ENCODE measurements at regions not wholly inside any gene's neighbourhood (a gene's known extent, or its start where the extent isn't known, plus 50 kb on each side); places are given as distances from the start of the nearest gene placed in this dataset.

DNA sequence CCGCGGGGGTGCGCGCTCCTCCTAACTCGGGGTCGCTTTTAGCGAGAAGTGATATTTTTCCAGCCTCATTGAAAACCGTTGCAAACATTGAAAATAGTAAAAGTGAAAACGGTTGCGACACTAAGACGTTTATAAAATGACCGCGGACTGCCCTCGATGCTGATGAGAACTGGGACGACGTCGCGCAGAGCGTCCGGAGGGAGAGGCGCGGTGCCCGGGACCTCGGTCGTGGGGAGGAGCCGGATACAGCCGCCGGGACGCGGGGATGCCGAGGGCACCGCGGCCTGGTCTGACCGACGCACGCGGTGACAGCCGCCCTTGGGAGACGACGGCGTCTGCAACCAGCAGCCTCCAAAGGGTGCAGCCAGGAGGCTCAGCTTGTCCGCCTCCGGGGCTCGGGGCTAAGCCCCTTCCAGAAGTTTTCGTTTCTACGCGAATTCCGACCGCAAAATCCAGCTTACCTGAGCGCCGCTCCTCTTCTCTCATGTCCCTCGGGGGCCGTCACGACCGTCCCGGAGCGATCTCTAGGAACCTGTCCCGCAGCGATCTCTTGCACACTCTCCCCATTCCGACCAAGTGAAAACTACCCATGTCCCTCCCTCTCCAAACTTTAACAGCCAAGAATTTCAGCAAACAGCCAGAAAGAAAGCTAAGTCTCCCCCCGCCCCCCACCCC is 144.4 kb upstream of the ETS2 start:
- TF ChIP-seq, protein P1, sequence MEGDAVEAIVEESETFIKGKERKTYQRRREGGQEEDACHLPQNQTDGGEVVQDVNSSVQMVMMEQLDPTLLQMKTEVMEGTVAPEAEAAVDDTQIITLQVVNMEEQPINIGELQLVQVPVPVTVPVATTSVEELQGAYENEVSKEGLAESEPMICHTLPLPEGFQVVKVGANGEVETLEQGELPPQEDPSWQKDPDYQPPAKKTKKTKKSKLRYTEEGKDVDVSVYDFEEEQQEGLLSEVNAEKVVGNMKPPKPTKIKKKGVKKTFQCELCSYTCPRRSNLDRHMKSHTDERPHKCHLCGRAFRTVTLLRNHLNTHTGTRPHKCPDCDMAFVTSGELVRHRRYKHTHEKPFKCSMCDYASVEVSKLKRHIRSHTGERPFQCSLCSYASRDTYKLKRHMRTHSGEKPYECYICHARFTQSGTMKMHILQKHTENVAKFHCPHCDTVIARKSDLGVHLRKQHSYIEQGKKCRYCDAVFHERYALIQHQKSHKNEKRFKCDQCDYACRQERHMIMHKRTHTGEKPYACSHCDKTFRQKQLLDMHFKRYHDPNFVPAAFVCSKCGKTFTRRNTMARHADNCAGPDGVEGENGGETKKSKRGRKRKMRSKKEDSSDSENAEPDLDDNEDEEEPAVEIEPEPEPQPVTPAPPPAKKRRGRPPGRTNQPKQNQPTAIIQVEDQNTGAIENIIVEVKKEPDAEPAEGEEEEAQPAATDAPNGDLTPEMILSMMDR (IDR thresholded peaks at IDR 0.05; ENCODE audit: borderline replicate concordance, extremely low read depth, low read length, poor library complexity, severe bottlenecking): no peak
- no peak for TF ChIP-seq EZH2 (IDR thresholded peaks at IDR 0.05; ENCODE audit: borderline replicate concordance, low read depth, low read length, severe bottlenecking)

All from DND-41 (cell line).